Liver (tissue), 3 donors: ENCODE measurements at regions not wholly inside any gene's neighbourhood (a gene's known extent, or its start where the extent isn't known, plus 50 kb on each side); places are given as distances from the start of the nearest gene placed in this dataset.

Experiments used
- GABPA ChIP-seq, 2 donors: IDR thresholded peaks in 1 of 2; conservative IDR thresholded peaks in 1 of 2; 2 replicates each; pipeline ENCODE4 v1.6.1; 2016; ENCODE audit warnings: antibody characterized with exemption in 2 of 2, mild to moderate bottlenecking in 1 of 2, moderate library complexity in 1 of 2
- JUND ChIP-seq, 2 donors: IDR thresholded peaks; 2 replicates each; pipeline ENCODE4 v1.6.1; 2016; ENCODE audit warnings: antibody characterized with exemption in 2 of 2
- NR2F2 ChIP-seq: IDR thresholded peaks from 2 replicates; pipeline ENCODE4 v1.6.1; 2016; ENCODE audit warnings: antibody characterized with exemption
- RAD21 ChIP-seq, 2 donors: IDR thresholded peaks; 2 replicates each; pipeline ENCODE4 v1.6.1; 2016; ENCODE audit warnings: antibody characterized with exemption in 2 of 2, mild to moderate bottlenecking in 2 of 2
- TF ChIP-seq, protein P1 (sequence below): fragments of 150-350 bp; IDR thresholded peaks from 2 replicates; pipeline ENCODE4 v1.5.1; 2017; ENCODE audit warnings: improper control_type of control experiment, low read depth, low read length; ENCODE audit not compliant: missing input control
- TF ChIP-seq, protein P2 (sequence below): IDR thresholded peaks from 2 replicates; pipeline ENCODE4 v1.6.1; 2016; ENCODE audit warnings: antibody characterized with exemption
- TF ChIP-seq, protein P3 (sequence below): IDR thresholded peaks from 2 replicates; pipeline ENCODE4 v1.6.1; 2016; ENCODE audit warnings: antibody characterized with exemption, mild to moderate bottlenecking
- donor health status: healthy.
- donor health status: healthy.

DNA sequence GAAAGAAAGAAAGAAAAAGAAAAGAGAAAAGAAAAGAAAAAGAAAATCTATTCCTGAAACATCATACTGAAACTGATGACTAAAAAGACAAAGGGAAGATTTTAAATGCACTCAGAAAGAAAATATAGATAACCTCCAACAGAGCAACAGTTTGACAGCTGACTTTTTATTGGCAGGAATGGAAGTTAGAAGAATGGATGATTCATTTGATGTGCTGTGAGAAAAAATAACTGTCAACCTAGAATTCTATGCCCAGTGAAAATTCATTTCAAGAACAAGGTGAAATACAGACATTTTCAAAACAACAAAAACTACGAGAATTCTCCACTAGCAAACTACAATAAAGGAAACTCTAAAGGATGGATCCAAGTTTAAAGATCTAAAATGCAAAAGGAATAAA is 50.5 kb upstream of the HSPA12A start:
- TF ChIP-seq, protein P1, sequence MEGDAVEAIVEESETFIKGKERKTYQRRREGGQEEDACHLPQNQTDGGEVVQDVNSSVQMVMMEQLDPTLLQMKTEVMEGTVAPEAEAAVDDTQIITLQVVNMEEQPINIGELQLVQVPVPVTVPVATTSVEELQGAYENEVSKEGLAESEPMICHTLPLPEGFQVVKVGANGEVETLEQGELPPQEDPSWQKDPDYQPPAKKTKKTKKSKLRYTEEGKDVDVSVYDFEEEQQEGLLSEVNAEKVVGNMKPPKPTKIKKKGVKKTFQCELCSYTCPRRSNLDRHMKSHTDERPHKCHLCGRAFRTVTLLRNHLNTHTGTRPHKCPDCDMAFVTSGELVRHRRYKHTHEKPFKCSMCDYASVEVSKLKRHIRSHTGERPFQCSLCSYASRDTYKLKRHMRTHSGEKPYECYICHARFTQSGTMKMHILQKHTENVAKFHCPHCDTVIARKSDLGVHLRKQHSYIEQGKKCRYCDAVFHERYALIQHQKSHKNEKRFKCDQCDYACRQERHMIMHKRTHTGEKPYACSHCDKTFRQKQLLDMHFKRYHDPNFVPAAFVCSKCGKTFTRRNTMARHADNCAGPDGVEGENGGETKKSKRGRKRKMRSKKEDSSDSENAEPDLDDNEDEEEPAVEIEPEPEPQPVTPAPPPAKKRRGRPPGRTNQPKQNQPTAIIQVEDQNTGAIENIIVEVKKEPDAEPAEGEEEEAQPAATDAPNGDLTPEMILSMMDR = no peak
- TF ChIP-seq JUND (IDR thresholded peaks at IDR 0.05) = no peak
- TF ChIP-seq NR2F2 = no peak
- no peak for TF ChIP-seq RAD21 (IDR thresholded peaks at IDR 0.05)
- TF ChIP-seq GABPA (IDR thresholded peaks at IDR 0.05 in 1 of 2, conservative IDR thresholded peaks at IDR 0.05 in 1 of 2) = no peak
- TF ChIP-seq, protein P2, sequence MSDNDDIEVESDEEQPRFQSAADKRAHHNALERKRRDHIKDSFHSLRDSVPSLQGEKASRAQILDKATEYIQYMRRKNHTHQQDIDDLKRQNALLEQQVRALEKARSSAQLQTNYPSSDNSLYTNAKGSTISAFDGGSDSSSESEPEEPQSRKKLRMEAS = no peak
- TF ChIP-seq, protein P3, sequence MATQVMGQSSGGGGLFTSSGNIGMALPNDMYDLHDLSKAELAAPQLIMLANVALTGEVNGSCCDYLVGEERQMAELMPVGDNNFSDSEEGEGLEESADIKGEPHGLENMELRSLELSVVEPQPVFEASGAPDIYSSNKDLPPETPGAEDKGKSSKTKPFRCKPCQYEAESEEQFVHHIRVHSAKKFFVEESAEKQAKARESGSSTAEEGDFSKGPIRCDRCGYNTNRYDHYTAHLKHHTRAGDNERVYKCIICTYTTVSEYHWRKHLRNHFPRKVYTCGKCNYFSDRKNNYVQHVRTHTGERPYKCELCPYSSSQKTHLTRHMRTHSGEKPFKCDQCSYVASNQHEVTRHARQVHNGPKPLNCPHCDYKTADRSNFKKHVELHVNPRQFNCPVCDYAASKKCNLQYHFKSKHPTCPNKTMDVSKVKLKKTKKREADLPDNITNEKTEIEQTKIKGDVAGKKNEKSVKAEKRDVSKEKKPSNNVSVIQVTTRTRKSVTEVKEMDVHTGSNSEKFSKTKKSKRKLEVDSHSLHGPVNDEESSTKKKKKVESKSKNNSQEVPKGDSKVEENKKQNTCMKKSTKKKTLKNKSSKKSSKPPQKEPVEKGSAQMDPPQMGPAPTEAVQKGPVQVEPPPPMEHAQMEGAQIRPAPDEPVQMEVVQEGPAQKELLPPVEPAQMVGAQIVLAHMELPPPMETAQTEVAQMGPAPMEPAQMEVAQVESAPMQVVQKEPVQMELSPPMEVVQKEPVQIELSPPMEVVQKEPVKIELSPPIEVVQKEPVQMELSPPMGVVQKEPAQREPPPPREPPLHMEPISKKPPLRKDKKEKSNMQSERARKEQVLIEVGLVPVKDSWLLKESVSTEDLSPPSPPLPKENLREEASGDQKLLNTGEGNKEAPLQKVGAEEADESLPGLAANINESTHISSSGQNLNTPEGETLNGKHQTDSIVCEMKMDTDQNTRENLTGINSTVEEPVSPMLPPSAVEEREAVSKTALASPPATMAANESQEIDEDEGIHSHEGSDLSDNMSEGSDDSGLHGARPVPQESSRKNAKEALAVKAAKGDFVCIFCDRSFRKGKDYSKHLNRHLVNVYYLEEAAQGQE = no peak
